Liver (tissue), 8 donors: ENCODE measurements at regions not wholly inside any gene's neighbourhood (a gene's known extent, or its start where the extent isn't known, plus 50 kb on each side); places are given as distances from the start of the nearest gene placed in this dataset.

ENCODE experiments used
- DNase-seq: peaks from one replicate; pipeline ENCODE4 v3.0.0-alpha.2; 2017; ENCODE audit warnings: low spot score
- H3K27ac ChIP-seq, 2 donors: one replicate each; pipeline ENCODE4 v1.7.0; 2013; ENCODE audit warnings: inconsistent platforms in 2 of 2, low read length in 2 of 2, control low read depth in 1 of 2, low read depth in 1 of 2, mild to moderate bottlenecking in 1 of 2
- H3K27me3 ChIP-seq, 4 donors: one replicate each; pipeline versions ENCODE4 v1.6.1 to v1.7.0; 2013; ENCODE audit warnings: low read length in 3 of 4, inconsistent platforms in 1 of 4, mild to moderate bottlenecking in 1 of 4, moderate library complexity in 1 of 4; ENCODE audit not compliant: control insufficient read depth in 4 of 4, insufficient read depth in 4 of 4
- H3K36me3 ChIP-seq, 4 donors: one replicate each; pipeline versions ENCODE4 v1.6.1 to v1.7.0; 2013; ENCODE audit warnings: low read length in 3 of 4, mild to moderate bottlenecking in 3 of 4, low read depth in 1 of 4, moderate library complexity in 1 of 4; ENCODE audit not compliant: control insufficient read depth in 4 of 4, insufficient read depth in 3 of 4
- H3K4me1 ChIP-seq, 4 donors: one replicate each; pipeline versions ENCODE4 v1.6.1 to v1.7.0; 2013; ENCODE audit warnings: low read length in 3 of 4, mild to moderate bottlenecking in 3 of 4, moderate library complexity in 1 of 4; ENCODE audit not compliant: control insufficient read depth in 4 of 4, insufficient read depth in 4 of 4
- H3K4me3 ChIP-seq, 3 donors: one replicate each; pipeline versions ENCODE4 v1.6.1 to v1.7.0; 2013; ENCODE audit warnings: low read length in 3 of 3, control low read depth in 1 of 3, low read depth in 1 of 3, mild to moderate bottlenecking in 1 of 3
- H3K9ac ChIP-seq, 2 donors: one replicate each; pipeline ENCODE4 v1.7.0; 2013; ENCODE audit warnings: low read length in 2 of 2, mild to moderate bottlenecking in 2 of 2, moderate library complexity in 2 of 2, control low read depth in 1 of 2, low read depth in 1 of 2
- H3K9me3 ChIP-seq, 4 donors: one replicate each; pipeline versions ENCODE4 v1.6.1 to v1.7.0; 2013; ENCODE audit warnings: low read length in 3 of 4; ENCODE audit not compliant: control insufficient read depth in 4 of 4
- EGR1 ChIP-seq, 2 donors: IDR thresholded peaks; 2 replicates each; pipeline ENCODE4 v1.6.1; 2016 to 2018; ENCODE audit warnings: antibody characterized with exemption in 2 of 2, low read depth in 2 of 2
- FOXA1 ChIP-seq: IDR thresholded peaks from 2 replicates; pipeline ENCODE4 v1.6.1; 2016; ENCODE audit warnings: antibody characterized with exemption
- FOXA2 ChIP-seq: IDR thresholded peaks from 2 replicates; pipeline ENCODE4 v1.6.1; 2016; ENCODE audit warnings: antibody characterized with exemption
- GABPA ChIP-seq, 2 donors: IDR thresholded peaks in 1 of 2; conservative IDR thresholded peaks in 1 of 2; 2 replicates each; pipeline ENCODE4 v1.6.1; 2016; ENCODE audit warnings: antibody characterized with exemption in 2 of 2, mild to moderate bottlenecking in 1 of 2, moderate library complexity in 1 of 2
- HNF4A ChIP-seq, 2 donors: conservative IDR thresholded peaks; 2 replicates each; pipeline ENCODE4 v1.6.1; 2016; ENCODE audit warnings: antibody characterized with exemption in 2 of 2, mild to moderate bottlenecking in 2 of 2
- HNF4G ChIP-seq: IDR thresholded peaks from 2 replicates; pipeline ENCODE4 v1.6.1; 2016; ENCODE audit warnings: antibody characterized with exemption
- JUND ChIP-seq, 2 donors: IDR thresholded peaks; 2 replicates each; pipeline ENCODE4 v1.6.1; 2016; ENCODE audit warnings: antibody characterized with exemption in 2 of 2
- NR2F2 ChIP-seq: IDR thresholded peaks from 2 replicates; pipeline ENCODE4 v1.6.1; 2016; ENCODE audit warnings: antibody characterized with exemption
- RAD21 ChIP-seq, 2 donors: IDR thresholded peaks; 2 replicates each; pipeline ENCODE4 v1.6.1; 2016; ENCODE audit warnings: antibody characterized with exemption in 2 of 2, mild to moderate bottlenecking in 2 of 2
- RXRA ChIP-seq, 2 donors: IDR thresholded peaks; 2 replicates each; pipeline ENCODE4 v1.6.1; 2017 to 2018; ENCODE audit warnings: antibody characterized with exemption in 2 of 2, mild to moderate bottlenecking in 1 of 2
- SP1 ChIP-seq: IDR thresholded peaks from 2 replicates; pipeline ENCODE4 v1.6.1; 2018; ENCODE audit warnings: antibody characterized with exemption, mild to moderate bottlenecking
- TAF1 ChIP-seq: conservative IDR thresholded peaks from 2 replicates; pipeline ENCODE4 v1.6.1; 2016; ENCODE audit warnings: antibody characterized with exemption, mild to moderate bottlenecking
- YY1 ChIP-seq: IDR thresholded peaks from 2 replicates; pipeline ENCODE4 v1.6.1; 2016; ENCODE audit warnings: antibody characterized with exemption, mild to moderate bottlenecking
- WGBS: extraction: QIAGEN DNeasy Blood & Tissue Kit; methylation state at CpG from one replicate; pipeline ENCODE4 v1.1.7; 2013; 5-methylcytosine and 5-hydroxymethylcytosine counted together
- TF ChIP-seq, protein P1 (sequence below): IDR thresholded peaks from 2 replicates; pipeline ENCODE4 v1.6.1; 2016; ENCODE audit warnings: antibody characterized with exemption, mild to moderate bottlenecking
- TF ChIP-seq, protein P2 (sequence below): IDR thresholded peaks from 2 replicates; pipeline ENCODE4 v1.6.1; 2016; ENCODE audit warnings: antibody characterized with exemption
- TF ChIP-seq, protein P3 (sequence below): IDR thresholded peaks from 2 replicates; pipeline ENCODE4 v1.6.1; 2016; ENCODE audit warnings: antibody characterized with exemption
- TF ChIP-seq, protein P4 (sequence below): fragments of 150-350 bp; IDR thresholded peaks from 2 replicates; pipeline ENCODE4 v1.5.1; 2017; ENCODE audit warnings: improper control_type of control experiment, low read depth, low read length; ENCODE audit not compliant: missing input control
- TF ChIP-seq, protein P5 (sequence below): IDR thresholded peaks from 2 replicates; pipeline ENCODE4 v1.6.1; 2016; ENCODE audit warnings: antibody characterized with exemption
- donor health status: healthy.
- donor health status: healthy.
- donor health status: healthy.
- donor health status: healthy.
- donor health status: healthy.

DNA sequence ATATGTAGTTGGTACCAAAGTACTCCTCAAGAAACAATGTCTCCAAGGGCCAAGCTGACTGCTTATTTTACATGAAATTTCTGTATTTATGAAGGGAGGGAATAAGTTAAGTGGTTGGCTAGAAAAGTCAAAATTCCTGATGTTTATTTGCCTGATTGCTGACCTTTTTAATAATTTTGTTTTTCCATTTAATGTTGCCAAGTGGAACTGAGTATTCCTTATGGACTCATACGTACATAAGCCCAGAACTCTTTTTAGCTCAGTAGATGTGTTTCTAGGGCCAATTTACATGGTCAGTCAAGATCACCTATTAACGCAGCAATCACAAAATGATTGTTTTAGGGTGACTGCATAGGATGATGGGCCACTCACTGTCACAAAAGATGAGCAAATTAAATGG, 78.3 kb upstream of the FZD8 start (continued):
- TF ChIP-seq, protein P1, sequence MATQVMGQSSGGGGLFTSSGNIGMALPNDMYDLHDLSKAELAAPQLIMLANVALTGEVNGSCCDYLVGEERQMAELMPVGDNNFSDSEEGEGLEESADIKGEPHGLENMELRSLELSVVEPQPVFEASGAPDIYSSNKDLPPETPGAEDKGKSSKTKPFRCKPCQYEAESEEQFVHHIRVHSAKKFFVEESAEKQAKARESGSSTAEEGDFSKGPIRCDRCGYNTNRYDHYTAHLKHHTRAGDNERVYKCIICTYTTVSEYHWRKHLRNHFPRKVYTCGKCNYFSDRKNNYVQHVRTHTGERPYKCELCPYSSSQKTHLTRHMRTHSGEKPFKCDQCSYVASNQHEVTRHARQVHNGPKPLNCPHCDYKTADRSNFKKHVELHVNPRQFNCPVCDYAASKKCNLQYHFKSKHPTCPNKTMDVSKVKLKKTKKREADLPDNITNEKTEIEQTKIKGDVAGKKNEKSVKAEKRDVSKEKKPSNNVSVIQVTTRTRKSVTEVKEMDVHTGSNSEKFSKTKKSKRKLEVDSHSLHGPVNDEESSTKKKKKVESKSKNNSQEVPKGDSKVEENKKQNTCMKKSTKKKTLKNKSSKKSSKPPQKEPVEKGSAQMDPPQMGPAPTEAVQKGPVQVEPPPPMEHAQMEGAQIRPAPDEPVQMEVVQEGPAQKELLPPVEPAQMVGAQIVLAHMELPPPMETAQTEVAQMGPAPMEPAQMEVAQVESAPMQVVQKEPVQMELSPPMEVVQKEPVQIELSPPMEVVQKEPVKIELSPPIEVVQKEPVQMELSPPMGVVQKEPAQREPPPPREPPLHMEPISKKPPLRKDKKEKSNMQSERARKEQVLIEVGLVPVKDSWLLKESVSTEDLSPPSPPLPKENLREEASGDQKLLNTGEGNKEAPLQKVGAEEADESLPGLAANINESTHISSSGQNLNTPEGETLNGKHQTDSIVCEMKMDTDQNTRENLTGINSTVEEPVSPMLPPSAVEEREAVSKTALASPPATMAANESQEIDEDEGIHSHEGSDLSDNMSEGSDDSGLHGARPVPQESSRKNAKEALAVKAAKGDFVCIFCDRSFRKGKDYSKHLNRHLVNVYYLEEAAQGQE, result no peak
- TF ChIP-seq JUND (IDR thresholded peaks at IDR 0.05) (no peak), HNF4G (no peak), TAF1 (no peak), EGR1 (IDR thresholded peaks at IDR 0.05; ENCODE audit: low read depth in 2 of 2) (no peak)

DNA sequence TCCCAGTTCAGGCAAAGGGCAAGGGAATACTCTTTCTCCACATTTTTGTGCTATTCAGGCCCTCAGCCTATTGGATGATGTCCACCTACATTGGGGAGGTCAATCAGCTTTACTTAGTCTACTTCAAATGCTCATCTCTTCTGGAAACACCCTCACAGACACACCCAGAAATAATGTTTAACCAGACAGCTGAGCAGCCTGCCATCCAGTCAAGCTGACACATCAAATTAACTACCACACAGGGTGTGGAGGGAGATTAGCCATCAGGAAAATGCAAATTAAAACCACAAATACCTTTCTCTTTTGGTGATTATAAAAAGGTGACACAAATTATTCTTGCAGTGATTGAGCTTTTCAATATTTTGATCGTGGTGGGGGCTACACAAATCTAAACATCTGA, 74.7 kb upstream of the FZD8 start:
- 76% methylated on average over 1 of the region's 1 CpG for whole genome bisulfite sequencing
- Histone ChIP-seq H3K27me3 (peaks cover 0 to 8% (median 0%) of the 10 kb centered on the region in 4 donors), H3K4me3 (no peak overlapping the region), H3K36me3 (no peaks in the 10 kb centered on the region), H3K9me3 (no peaks in the 10 kb centered on the region), H3K27ac (no peak overlapping the region), H3K4me1 (no peaks in the 10 kb centered on the region), H3K9ac (no peak overlapping the region)
- no peak for DNase-seq
- no peak for TF ChIP-seq SP1
- no peak for TF ChIP-seq JUND (IDR thresholded peaks at IDR 0.05)
- TF ChIP-seq, protein P1, result no peak
- TF ChIP-seq, protein P2, sequence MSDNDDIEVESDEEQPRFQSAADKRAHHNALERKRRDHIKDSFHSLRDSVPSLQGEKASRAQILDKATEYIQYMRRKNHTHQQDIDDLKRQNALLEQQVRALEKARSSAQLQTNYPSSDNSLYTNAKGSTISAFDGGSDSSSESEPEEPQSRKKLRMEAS, result no peak
- TF ChIP-seq, protein P3, sequence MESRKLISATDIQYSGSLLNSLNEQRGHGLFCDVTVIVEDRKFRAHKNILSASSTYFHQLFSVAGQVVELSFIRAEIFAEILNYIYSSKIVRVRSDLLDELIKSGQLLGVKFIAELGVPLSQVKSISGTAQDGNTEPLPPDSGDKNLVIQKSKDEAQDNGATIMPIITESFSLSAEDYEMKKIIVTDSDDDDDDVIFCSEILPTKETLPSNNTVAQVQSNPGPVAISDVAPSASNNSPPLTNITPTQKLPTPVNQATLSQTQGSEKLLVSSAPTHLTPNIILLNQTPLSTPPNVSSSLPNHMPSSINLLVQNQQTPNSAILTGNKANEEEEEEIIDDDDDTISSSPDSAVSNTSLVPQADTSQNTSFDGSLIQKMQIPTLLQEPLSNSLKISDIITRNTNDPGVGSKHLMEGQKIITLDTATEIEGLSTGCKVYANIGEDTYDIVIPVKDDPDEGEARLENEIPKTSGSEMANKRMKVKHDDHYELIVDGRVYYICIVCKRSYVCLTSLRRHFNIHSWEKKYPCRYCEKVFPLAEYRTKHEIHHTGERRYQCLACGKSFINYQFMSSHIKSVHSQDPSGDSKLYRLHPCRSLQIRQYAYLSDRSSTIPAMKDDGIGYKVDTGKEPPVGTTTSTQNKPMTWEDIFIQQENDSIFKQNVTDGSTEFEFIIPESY, result no peak
- no peak for TF ChIP-seq HNF4A (conservative IDR thresholded peaks at IDR 0.05)
- no peak for TF ChIP-seq FOXA2
- TF ChIP-seq FOXA1, result no peak
- no peak for TF ChIP-seq RAD21 (IDR thresholded peaks at IDR 0.05)
- TF ChIP-seq YY1, result no peak
- TF ChIP-seq NR2F2, result no peak
- TF ChIP-seq, protein P4, sequence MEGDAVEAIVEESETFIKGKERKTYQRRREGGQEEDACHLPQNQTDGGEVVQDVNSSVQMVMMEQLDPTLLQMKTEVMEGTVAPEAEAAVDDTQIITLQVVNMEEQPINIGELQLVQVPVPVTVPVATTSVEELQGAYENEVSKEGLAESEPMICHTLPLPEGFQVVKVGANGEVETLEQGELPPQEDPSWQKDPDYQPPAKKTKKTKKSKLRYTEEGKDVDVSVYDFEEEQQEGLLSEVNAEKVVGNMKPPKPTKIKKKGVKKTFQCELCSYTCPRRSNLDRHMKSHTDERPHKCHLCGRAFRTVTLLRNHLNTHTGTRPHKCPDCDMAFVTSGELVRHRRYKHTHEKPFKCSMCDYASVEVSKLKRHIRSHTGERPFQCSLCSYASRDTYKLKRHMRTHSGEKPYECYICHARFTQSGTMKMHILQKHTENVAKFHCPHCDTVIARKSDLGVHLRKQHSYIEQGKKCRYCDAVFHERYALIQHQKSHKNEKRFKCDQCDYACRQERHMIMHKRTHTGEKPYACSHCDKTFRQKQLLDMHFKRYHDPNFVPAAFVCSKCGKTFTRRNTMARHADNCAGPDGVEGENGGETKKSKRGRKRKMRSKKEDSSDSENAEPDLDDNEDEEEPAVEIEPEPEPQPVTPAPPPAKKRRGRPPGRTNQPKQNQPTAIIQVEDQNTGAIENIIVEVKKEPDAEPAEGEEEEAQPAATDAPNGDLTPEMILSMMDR, result no peak
- TF ChIP-seq HNF4G, result no peak
- TF ChIP-seq, protein P5, sequence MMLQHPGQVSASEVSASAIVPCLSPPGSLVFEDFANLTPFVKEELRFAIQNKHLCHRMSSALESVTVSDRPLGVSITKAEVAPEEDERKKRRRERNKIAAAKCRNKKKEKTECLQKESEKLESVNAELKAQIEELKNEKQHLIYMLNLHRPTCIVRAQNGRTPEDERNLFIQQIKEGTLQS, result no peak
- no peak for TF ChIP-seq RXRA (IDR thresholded peaks at IDR 0.05)
- no peak for TF ChIP-seq EGR1 (IDR thresholded peaks at IDR 0.05; ENCODE audit: low read depth in 2 of 2)
- no peak for TF ChIP-seq GABPA (IDR thresholded peaks at IDR 0.05 in 1 of 2, conservative IDR thresholded peaks at IDR 0.05 in 1 of 2)
